HG03457 (cell line): ENCODE measurements at regions not wholly inside any gene's neighbourhood (a gene's known extent, or its start where the extent isn't known, plus 50 kb on each side); places are given as distances from the start of the nearest gene placed in this dataset.
"Not testable (repeated sequence)": the region's sequence is repeated elsewhere in the genome, so short reads cannot be mapped to it uniquely, and the experiment has no call there.

Experiments
- ATAC-seq: cut with Tn5 transposase; IDR thresholded peaks from one replicate; pipeline ENCODE4 v1.9.1; 2021; ENCODE audit warnings: moderate number of reproducible peaks; ENCODE audit not compliant: unreplicated experiment

DNA sequence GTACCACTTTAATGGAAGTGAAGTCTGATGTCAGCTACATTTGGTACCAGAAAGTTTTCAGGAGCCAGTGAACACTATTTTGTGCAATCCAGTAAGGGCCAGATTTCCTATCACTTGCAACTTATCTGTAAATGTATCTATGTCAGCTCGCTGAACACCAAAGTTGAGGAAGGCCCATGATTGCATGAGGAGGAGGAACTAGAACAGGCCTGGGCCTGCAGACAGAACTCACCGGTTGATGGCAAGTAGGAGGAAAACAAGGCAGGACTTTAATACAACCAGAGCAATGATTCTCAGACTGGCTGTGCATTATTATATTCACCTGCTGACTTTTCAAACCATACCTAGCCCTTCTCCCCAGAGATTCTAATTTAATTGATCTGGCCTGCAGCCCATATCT is 540.2 kb downstream of the CETN3 start:
- ATAC-seq, result no peak

DNA sequence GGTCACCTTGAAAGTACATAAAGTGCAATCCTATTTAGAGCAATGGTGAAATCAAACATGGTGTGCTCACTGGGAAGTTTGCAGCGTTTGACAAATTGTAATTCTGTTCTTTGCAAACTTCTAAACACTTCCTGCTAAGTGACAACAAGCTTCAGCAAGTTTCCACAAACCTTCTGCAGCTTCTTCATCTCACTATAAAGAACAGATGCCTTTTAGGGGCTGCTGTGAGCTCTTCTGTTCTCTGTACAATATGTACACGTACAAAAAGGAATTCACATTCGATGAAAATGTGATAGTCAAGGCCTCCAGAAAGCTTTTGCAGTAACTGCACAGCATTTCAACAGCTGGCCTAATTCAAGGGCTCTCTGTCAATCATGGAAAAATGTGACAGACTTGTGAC is 543.1 kb downstream of the CETN3 start:
- ATAC-seq, result no peak

DNA sequence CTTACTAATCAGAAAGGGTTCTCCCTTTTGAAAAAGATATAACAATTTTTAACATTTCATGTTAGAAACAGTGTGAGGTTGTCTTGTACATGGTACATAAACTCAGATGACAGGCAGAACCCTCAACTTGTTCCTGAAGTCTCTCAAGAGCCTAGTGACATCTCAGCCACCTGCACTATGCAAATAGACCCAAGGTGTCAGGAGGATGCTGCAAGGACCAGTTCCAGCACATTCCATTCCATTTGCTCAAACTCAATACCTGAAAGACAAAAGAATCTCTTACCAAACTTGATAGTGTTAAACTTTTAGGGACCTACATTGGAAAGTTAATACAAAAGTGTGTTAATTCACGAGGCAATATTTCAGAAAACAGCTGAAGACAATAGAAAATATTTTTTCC is 544.6 kb downstream of the CETN3 start:
- ATAC-seq, result no peak

DNA sequence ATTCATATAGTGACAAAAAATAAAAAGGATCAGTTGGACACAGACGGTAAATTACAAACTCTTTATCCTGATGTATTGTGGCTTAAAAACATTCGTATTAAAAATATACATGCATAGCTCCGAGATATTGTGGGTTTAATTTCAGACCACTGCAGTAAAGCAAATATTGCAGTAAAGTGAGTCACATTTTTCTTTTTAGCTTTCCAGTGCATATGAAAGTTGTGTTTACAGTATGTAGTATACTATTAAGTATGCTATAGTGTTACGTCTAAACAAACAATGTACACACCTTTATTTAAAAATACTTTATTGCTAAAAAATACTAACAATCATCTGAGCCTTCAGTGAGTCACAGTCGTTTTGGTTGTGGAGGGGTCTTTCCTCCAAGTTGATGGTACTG is 551.8 kb downstream of the CETN3 start:
- ATAC-seq, result no peak

DNA sequence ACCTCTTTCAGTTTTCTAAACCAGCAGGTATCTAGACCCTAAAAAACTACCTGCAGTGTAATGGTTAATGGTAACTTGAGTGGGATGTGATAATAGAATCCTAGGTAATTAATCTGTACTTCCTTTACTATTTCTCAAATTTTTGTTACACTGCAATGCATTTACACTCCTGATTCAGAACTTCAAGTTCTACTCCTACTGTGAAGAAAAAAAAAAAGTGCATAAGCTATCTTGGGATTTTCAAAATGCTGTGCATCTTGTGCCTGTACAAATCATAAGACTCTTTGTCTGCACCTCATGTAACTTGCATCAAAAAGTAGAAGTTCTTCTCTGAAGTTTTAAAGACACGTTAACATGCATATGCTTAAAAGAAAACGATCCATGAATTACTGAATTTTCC is 554.1 kb downstream of the CETN3 start:
- ATAC-seq, result no peak

DNA sequence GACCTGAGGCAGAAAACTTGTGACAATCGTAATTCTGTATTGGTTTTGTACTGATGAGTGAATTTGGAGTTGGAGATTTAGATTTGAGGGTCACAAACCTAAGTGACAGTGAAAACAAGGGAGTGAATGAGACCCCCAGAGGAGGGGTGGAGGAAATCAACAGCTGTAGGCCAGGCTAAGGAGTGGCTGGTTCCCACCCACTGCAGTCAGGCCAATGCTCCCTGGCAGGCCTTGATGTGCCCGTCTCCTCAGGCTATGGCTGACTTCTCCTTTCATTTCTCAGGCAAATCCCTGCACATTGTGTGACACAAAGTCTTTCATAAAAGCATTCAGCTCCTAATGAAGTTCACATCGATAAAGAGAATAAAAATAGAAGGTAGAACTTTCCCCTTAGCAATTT is 557.6 kb downstream of the CETN3 start:
- ATAC-seq, result no peak

DNA sequence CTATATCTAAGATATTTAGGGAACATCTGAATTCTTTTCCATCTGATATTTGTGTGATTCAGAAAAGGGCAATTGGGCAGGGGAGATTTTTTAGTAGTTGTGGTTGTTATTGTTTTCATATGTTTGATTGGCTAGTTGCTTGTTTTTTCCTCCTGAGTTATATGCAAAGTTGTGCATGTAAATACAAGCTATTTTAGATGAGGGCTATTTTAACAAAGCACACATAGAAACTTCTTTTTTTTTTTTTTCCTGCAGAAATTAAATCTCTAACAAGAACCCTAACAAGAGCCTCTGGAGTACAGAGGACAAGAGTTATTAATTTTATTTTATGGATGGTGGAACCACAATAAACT is 559.1 kb downstream of the CETN3 start:
- no peak for ATAC-seq

DNA sequence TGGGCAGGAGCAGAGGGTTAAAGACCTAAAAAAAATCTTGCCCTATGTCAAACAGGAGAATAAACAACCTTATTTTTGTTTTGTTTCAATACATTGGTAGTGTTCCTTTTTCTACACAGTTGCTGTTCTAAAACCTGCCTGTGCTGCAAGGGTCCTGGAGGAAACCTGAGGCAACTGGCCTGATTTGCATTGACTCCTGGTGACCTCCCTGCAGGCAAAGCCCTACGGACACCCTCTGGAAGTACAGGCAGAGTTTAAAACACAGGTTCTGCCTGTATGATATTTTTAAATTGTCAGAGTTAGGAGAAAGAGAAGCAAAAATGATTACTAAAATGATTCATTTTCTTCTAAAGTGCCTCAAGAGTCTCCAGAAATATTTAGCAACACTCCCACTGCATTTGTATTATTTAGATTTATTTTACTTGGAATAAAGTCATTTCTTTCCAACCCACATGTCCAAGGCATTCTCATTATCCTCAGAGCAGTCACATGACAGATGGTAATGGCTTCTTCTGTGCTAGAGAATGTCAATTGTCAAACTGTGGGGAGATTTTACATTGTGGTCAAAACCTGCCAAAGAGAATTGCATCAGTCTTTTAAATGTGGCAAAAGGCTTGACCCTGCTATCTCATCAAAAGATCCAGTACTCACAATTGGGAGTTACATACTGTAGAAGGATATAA is 559.6 kb downstream of the CETN3 start:
- ATAC-seq, result no peak

DNA sequence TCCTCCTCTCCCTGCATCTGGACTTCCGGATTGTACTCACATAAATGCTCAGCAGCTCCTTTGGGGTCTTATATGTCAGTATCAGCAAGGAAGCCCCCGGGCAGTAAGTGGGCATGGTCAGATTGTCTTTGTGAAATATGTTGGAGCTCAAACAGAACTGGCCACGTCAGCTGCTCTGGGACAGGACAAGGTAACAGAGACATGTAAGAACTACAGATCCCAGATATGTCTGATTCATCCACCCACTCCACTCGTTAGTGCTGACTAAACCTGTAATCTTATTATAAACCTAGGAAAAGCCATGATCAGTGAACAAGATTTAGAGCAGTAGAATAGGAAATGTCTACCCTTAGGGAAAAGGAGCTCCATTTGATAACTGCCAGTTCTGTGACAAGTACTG is 561.8 kb downstream of the CETN3 start:
- no peak for ATAC-seq

DNA sequence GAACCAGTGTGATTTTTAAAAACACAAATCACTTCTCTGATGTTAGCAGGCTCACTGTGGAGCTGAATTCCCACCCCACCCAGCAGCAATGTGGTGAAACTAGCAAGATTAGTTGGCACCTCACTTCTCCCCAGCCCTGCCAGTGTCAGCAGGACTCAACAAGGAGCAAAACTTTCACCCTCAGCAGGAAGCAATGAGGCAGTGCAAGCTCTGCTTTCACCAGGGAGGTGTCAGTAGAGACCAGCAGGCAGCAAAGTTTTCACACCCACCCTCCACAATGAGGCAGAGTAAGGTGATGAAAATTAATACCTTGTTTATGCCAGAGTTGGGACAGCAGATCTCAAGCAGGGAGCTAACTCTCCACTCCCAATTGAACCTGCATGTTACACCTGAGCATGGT is 565.0 kb downstream of the CETN3 start:
- ATAC-seq, result no peak

DNA sequence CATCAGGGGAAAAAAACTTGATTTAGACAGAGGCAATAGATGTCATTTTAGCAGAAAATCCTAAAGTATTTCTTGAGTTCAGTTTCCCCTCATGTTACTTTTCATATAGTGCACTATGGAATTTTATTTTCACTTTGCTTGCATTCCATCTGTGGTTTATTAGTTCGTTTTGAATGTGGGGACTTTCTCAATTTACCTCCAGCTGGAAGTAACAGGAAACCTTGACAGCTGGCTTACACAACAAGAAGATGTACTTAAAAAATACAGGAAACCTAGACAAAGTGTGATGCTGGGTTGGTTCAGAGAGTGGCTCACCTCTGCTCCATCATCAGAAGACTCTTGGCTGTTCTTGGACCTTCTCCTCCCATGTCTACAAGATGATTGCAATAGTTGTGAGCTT is 567.0 kb downstream of the CETN3 start:
- no peak for ATAC-seq

DNA sequence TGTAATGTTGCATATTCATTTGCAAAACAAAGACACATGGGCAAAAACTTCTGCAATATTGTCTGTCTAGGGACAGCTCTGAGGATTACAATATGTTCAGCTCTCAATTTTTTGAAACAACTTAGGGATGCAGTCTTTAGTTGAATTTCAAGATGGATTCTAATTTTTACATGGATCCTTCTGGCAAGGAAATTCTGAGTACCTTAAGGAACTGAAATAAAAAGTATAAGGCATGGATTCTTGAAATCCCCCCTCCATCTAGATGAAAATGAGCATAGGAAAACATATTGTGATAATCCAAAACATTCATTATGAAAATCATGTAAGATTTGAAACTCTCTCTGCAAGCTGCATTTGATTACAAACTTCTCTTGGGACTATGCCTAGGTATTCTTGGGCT is 568.6 kb downstream of the CETN3 start:
- ATAC-seq, result no peak

DNA sequence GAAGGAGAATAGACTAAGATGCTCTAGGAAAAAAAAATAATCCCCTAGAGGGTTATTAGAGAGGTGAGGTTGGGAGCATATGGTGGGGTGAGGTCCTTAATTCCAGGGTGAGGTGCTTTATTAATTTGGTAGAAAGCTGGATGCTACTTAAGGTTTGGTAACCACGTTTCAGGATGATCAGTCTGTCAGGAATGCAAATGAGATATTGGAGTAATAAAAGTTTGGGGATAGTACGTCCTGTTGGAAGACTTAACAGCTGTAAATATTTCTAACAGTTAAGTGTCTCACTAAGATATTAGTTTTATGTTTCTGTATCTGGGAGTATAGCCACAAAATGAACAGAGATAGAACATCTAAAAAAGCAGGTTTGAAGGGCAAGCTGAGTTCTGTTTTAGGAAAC is 578.9 kb downstream of the CETN3 start:
- no peak for ATAC-seq

DNA sequence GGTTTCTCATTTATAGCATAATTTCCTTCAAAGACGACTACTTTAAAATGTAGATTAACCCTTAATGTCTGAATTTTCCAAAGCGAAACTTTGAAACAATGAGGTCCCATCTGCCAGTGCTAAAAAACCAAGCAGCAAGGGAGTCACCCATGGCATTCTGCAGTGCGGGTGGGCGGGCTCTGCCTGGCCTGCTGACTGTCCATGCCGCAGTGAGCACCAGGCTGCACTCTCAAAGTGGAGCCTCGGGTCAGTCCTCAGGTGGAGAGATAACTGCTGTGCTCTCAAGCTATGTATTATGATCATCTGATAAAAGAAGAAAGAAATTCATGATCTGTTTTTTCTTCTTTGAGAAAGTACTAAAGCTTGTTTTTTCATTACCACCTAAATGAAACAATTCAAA is 581.6 kb downstream of the CETN3 start:
- ATAC-seq, result no peak

DNA sequence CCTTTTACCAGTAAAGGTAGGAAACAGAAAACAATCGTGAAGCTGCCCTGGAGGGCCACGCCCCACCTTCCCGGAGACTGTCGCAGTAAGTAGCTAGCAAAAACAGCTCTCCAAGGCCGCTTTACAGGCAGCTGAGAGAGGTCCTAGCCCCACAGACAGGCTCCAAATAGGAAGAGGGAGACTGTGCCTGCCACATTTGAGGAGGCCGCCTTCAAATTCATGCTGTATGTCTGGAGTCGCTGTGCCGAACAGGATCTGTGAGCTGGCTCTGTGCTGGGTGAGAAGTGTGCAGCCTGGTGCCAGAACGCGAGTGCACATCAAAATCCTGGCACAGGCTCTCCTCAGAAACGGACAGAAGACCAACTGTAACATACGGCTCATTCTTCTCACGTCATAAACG is 582.2 kb downstream of the CETN3 start:
- no peak for ATAC-seq

DNA sequence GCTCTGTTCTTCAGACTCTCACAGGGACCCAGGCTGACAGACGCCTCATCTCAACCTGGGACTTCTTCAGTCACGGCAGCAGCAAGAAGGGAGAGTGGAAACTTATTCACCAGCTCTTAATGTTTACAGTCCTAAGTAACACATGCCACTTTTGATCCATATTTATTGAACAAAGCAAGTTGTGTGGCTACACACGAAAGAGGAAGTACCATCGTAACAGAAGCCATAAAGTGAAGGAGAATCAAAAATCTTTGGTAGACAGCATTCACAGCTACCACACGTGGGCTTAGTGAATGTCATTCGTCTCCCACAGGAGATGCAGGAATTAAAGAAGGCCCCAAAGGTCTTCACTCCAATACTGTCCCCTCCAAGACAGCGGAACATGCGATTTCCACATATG is 582.6 kb downstream of the CETN3 start:
- no peak for ATAC-seq

DNA sequence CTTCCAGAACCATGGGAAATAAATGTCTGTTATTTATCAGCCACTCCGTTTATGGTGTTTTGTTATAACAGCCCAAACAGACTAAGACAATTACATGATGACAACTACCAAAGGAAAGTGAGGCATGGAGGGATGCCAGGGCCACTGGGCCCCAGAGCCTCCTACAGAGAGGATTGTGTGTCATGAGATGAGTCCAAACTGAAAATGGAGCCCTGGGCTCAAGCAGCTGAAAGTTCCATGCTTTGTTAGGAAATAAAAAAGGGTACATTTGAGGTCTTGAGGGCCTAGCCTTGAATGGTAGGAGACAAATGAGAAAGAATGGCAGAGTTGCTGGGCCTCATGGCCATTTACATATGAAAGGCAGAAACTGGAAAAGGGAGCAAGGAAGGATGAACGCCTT is 586.5 kb downstream of the CETN3 start:
- ATAC-seq, result no peak

DNA sequence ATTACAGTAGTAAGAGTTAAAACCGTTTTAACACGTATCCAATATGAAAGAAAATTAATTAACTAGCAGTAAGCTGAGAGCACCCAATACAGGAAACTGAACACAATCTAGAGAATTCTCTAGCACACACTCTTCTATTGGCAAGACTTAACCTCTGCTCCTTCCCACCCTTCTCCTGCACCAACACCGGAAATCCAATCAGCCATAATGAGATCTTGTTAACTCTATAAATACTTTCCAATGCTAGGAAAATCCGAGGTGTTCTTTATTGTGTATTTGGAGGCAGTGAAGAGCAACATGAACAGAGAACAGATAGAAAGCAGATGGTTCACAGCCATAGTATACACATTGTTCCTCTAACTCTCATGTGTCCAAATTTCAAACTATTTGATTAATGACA is 591.7 kb downstream of the CETN3 start:
- ATAC-seq, result no peak

DNA sequence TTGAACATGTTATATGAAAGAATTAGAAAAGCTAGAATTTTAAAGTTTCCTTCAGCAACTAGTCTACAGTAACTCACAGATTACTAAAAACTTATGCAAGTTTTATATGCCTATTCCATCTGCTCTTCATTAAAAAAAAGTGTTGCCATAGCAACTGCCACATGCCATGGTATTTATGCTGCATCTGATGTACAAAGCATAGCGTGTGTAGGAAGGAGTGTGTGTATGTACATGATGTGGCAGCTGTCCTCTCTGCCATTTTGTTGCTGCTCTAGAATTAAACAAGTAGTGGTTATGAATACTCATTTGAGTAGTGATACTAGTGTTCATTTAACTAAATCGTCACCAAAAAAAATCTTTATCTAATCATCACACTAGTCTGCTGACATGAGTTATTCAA is 593.5 kb downstream of the CETN3 start:
- ATAC-seq, result no peak

DNA sequence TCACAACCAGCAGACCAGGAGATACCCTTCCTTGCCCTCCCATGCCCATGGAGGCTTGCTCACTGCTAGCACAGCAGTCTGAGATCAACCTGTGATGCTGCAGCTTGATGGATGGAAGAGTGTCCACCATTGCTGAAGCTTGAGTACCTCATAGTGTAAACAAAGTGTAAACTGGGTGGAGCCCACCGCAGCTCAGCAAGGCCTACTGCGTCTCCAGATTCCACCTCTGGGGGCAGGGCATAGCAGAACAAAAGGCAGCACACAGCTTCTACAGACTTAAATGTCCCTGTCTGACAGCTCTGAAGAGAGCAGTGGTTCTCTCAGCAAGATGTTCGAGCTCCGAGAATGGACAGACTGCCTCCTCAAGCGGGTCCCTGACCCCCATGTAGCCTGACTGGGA is 608.8 kb downstream of the CETN3 start:
- not testable (repeated sequence) for ATAC-seq

DNA sequence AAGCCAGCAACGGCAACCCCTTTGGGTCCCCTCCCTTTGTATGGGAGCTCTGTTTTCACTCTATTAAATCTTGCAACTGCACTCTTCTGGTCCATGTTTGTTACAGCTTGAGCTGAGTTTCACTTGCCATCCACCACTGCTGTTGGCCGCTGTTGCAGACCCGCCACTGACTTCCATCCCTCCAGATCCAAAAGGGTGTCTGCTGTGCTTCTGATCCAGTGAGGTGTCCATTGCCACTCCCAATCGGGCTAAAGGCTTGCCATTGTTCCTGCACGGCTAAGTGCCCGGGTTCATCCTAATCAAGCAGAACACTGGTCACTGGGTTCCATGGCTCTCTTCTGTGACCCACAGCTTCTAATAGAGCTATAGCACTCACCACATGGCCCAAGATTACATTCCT is 615.1 kb downstream of the CETN3 start:
- not testable (repeated sequence) for ATAC-seq

DNA sequence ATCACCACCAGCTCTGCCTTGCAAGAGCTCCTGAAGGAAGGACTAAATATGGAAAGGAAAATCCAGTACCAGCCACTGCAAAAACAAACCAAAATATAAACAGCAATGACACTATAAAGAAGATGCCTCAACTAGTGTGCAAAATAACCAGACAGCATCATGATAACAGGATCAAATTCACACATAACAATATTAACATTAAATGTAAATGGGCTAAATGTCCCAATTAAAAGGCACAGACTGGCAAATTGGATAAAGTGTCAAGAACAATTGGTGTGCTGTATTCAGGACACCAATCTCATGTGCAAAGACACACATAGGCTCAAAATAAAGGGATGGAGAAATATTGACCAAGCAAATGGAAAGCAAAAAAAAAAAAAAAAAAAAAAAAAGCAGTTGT is 629.8 kb downstream of the CETN3 start:
- not testable (repeated sequence) for ATAC-seq

DNA sequence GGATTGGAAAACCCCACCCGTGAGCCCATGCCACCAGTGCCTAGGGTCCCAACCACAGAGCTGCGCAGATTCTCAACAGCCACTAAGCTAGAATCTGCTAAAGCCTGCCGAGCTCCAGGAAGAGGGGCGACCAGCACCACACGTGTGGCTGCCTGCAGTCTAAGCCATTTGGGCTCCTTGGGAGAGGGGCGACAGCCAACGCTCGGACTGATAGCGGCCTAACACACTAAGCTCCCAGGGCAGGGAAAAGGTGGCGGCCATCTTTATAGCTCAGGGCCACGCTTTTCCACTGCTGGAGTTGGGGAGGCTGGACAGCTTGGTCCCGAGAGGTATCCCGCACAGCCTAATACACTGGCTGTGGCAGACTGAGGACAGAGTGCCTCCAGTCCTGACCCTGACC is 631.8 kb downstream of the CETN3 start:
- ATAC-seq, result no peak

DNA sequence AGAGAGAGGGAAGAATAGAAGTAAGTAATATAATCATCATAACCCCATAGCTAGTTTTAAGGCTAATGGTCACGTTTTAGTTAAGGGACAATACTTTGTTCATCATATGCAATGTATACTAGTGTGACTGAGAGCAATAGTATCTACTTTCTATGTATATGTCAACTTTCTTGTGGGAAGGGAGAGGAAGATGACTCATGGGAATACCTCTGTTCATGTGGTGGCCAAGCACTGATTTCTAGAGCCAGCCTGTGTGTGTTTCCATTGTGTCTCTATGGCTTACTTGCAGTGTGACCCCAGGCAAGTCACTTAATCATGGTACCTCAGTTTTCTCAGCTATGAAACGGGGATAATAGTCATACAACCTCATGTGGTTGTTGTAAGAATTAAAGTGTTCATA is 639.6 kb downstream of the CETN3 start:
- ATAC-seq, result no peak
